ENCODE measurements at regions not wholly inside any gene's neighbourhood (a gene's known extent, or its start where the extent isn't known, plus 50 kb on each side); places are given as distances from the start of the nearest gene placed in this dataset.

- H3K36me3 ChIP-seq: no peaks in the 10 kb centered on the region
- TF ChIP-seq, protein P1, sequence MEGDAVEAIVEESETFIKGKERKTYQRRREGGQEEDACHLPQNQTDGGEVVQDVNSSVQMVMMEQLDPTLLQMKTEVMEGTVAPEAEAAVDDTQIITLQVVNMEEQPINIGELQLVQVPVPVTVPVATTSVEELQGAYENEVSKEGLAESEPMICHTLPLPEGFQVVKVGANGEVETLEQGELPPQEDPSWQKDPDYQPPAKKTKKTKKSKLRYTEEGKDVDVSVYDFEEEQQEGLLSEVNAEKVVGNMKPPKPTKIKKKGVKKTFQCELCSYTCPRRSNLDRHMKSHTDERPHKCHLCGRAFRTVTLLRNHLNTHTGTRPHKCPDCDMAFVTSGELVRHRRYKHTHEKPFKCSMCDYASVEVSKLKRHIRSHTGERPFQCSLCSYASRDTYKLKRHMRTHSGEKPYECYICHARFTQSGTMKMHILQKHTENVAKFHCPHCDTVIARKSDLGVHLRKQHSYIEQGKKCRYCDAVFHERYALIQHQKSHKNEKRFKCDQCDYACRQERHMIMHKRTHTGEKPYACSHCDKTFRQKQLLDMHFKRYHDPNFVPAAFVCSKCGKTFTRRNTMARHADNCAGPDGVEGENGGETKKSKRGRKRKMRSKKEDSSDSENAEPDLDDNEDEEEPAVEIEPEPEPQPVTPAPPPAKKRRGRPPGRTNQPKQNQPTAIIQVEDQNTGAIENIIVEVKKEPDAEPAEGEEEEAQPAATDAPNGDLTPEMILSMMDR (IDR thresholded peaks at IDR 0.05): no peak
- H3K27me3 ChIP-seq: no peaks in the 10 kb centered on the region
- no peaks in the 10 kb centered on the region for H3K9me3 ChIP-seq
- H3K27ac ChIP-seq: no peak overlapping the region
- H3K4me1 ChIP-seq: peaks cover 0 to 17% of the 10 kb centered on the region in 2 donors
- DNase-seq (ENCODE audit: low spot score): no peak
- H3K4me3 ChIP-seq: no peak overlapping the region
Observed at GRCh38 chr5:2005101-2006041, 122.6 kb upstream of the IRX4 start.

- Histone ChIP-seq H3K9me3 (no peaks in the 10 kb centered on the region), H3K4me1 (peaks cover 0 to 14% of the 10 kb centered on the region in 2 donors), H3K36me3 (no peaks in the 10 kb centered on the region), H3K27ac (no peak overlapping the region), H3K4me3 (no peak overlapping the region), H3K27me3 (no peaks in the 10 kb centered on the region)
- TF ChIP-seq, protein P1 (IDR thresholded peaks at IDR 0.05): no peak
- DNase-seq (ENCODE audit: low spot score): no peak
Observed at GRCh38 chr5:2003690-2004365, 121.1 kb upstream of the IRX4 start.

- TF ChIP-seq, protein P1 (IDR thresholded peaks at IDR 0.05): no peak
Observed at GRCh38 chr5:2003206-2003605, 120.5 kb upstream of the IRX4 start.

DNA sequence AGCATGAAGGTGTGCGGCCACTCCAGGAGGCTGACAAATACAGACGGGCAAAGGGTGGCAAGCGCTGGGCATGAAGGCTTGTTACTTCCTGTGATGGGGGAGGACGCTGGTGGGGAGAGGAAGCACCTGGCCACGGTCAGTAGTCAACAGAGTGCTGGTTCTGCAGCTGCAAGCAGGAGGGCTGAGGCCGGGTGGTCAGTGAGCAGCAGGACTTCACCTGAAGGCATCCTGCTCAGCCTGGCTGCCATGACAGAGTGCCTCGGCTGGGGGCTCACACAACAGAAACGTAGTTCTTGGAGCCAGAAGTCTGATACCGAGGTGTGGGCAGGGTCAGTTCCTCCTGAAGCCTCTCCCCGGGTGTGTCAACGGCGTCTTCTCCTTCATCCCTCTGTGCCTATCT, 118.6 kb upstream of the IRX4 start:
- Histone ChIP-seq H3K36me3 (no peaks in the 10 kb centered on the region), H3K4me1 (no peaks in the 10 kb centered on the region), H3K9me3 (no peaks in the 10 kb centered on the region), H3K27me3 (no peaks in the 10 kb centered on the region), H3K27ac (no peak overlapping the region), H3K4me3 (no peak overlapping the region)
- DNase-seq (ENCODE audit: low spot score): no peak
- TF ChIP-seq, protein P1 (IDR thresholded peaks at IDR 0.05): no peak

More at GRCh38 chr5:2003206-2003605, 120.5 kb upstream of the IRX4 start:
- Histone ChIP-seq H3K27ac (no peak overlapping the region), H3K4me3 (no peak overlapping the region), H3K9me3 (no peaks in the 10 kb centered on the region), H3K4me1 (peaks cover 0 to 8% of the 10 kb centered on the region in 2 donors), H3K27me3 (no peaks in the 10 kb centered on the region), H3K36me3 (no peaks in the 10 kb centered on the region)
- DNase-seq (ENCODE audit: low spot score): no peak

DNA sequence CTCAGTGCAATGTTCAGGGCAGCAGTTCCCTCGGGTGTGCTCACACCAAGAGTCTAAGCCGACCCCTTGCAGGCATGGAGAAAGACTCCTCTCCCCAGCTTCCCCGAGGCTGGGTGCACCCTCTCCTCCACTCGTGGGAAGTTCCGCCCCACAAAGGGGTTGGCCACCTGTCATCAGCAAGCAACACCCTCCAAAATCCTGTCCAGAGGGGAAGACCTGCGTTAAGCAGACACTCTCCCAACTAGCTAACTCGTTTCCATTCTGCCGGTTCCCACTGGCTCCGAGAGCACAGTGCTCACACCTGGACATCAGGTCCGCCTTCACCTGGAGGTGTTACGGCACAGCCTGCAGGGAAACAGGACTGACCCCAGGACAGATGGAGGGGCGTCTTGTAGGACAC, 117.9 kb upstream of the IRX4 start:
- no peaks in the 10 kb centered on the region for H3K9me3 ChIP-seq
- H3K27ac ChIP-seq: no peak overlapping the region

More for the DNA sequence above, 117.9 kb upstream of the IRX4 start:
- no peak overlapping the region for H3K4me3 ChIP-seq
- DNase-seq (ENCODE audit: low spot score): no peak
- no peaks in the 10 kb centered on the region for H3K27me3 ChIP-seq
- TF ChIP-seq, protein P1 (IDR thresholded peaks at IDR 0.05): no peak
- no peaks in the 10 kb centered on the region for H3K36me3 ChIP-seq
- no peaks in the 10 kb centered on the region for H3K4me1 ChIP-seq
